Neural cell (in vitro differentiated cells): ENCODE measurements at regions not wholly inside any gene's neighbourhood (a gene's known extent, or its start where the extent isn't known, plus 50 kb on each side); places are given as distances from the start of the nearest gene placed in this dataset.

Experiments used
- H2AFZ ChIP-seq: fragments of 200-600, 300-800 bp; sonication (generic), shearing (Covaris generic); 2 replicates; pipeline ENCODE4 v1.6.0; 2014; ENCODE audit warnings: low read depth, mild to moderate bottlenecking, antibody characterized with exemption, low read length, moderate library complexity
- H3F3A ChIP-seq: fragments of 200-600 bp; shearing (Covaris generic); 2 replicates; pipeline ENCODE4 v1.6.1; 2016; ENCODE audit warnings: mild to moderate bottlenecking, moderate library complexity, mixed read lengths, antibody characterized with exemption, low read length; ENCODE audit not compliant: insufficient read depth, poor library complexity, severe bottlenecking
- H3K27ac ChIP-seq: fragments of 200-600, 300-800 bp; sonication (generic), shearing (Covaris generic); 2 replicates; pipeline ENCODE4 v1.5.1; 2014; ENCODE audit warnings: mild to moderate bottlenecking, low read length, moderate library complexity
- H3K27me3 ChIP-seq: fragments of 300-800, 200-600 bp; sonication (generic), shearing (Covaris generic); 2 replicates; pipeline ENCODE4 v1.6.0; 2014; ENCODE audit warnings: mild to moderate bottlenecking, low read depth, low read length, moderate library complexity; ENCODE audit not compliant: insufficient read depth
- H3K36me3 ChIP-seq: fragments of 300-800, 200-600 bp; sonication (generic), shearing (Covaris generic); 2 replicates; pipeline ENCODE4 v1.5.1; 2014; ENCODE audit warnings: mild to moderate bottlenecking, antibody characterized with exemption, low read length, moderate library complexity; ENCODE audit not compliant: insufficient read depth
- H3K4me2 ChIP-seq: fragments of 300-800, 200-600 bp; sonication (generic), shearing (Covaris generic); 2 replicates; pipeline ENCODE4 v1.6.0; 2014; ENCODE audit warnings: mild to moderate bottlenecking, low read length
- H3K4me3 ChIP-seq: fragments of 300-800, 200-600 bp; sonication (generic), shearing (Covaris generic); 2 replicates; pipeline ENCODE4 v1.5.1; 2014; ENCODE audit warnings: mild to moderate bottlenecking, low read length, moderate library complexity
- H3K79me2 ChIP-seq: fragments of 200-600 bp; shearing (Covaris generic); replicated peaks from 2 replicates; pipeline ENCODE4 v1.6.0; 2014; ENCODE audit warnings: mild to moderate bottlenecking, low read length, moderate library complexity; ENCODE audit not compliant: insufficient read depth
- H3K9ac ChIP-seq: fragments of 300-800, 200-600 bp; sonication (generic), shearing (Covaris generic); 2 replicates; pipeline ENCODE4 v1.6.1; 2016; ENCODE audit warnings: mild to moderate bottlenecking, low read length, mixed read lengths
- H3K9me2 ChIP-seq: fragments of 200-600 bp; shearing (Covaris generic); 2 replicates; pipeline ENCODE4 v1.6.1; 2016; ENCODE audit warnings: mild to moderate bottlenecking, low read length, mixed read lengths; ENCODE audit not compliant: insufficient read depth
- H3K9me3 ChIP-seq: fragments of 200-600, 300-800 bp; sonication (generic), shearing (Covaris generic); 2 replicates; pipeline ENCODE4 v1.6.1; 2016; ENCODE audit warnings: mild to moderate bottlenecking, mixed run types, low read length, moderate library complexity, mixed read lengths
- H4K20me1 ChIP-seq: fragments of 200-600 bp; shearing (Covaris generic); 2 replicates; pipeline ENCODE4 v1.6.1; 2016; ENCODE audit warnings: mild to moderate bottlenecking, mixed run types; ENCODE audit not compliant: insufficient read depth
- CTCF ChIP-seq: fragments of 450-650 bp; IDR thresholded peaks from 2 replicates; pipeline ENCODE4 v1.5.1; 2014; ENCODE audit warnings: antibody characterized with exemption, mild to moderate bottlenecking, moderate library complexity; ENCODE audit not compliant: poor library complexity, severe bottlenecking
- EP300 ChIP-seq: fragments of 450-650 bp; conservative IDR thresholded peaks from 2 replicates; pipeline ENCODE4 v1.6.1; 2014; ENCODE audit warnings: antibody characterized with exemption, mild to moderate bottlenecking, moderate library complexity; ENCODE audit not compliant: poor library complexity, severe bottlenecking
- EZH2 ChIP-seq: fragments of 200-600, 300-800 bp; shearing (Covaris generic), sonication (generic); IDR thresholded peaks from 2 replicates; pipeline ENCODE4 v1.6.1; 2014; ENCODE audit warnings: antibody characterized with exemption, low read length, borderline replicate concordance, mild to moderate bottlenecking; ENCODE audit not compliant: insufficient read depth, poor library complexity, severe bottlenecking
- MXI1 ChIP-seq: fragments of 450-650 bp; conservative IDR thresholded peaks from 2 replicates; pipeline ENCODE4 v1.6.1; 2014; ENCODE audit warnings: antibody characterized with exemption, mild to moderate bottlenecking; ENCODE audit not compliant: poor library complexity, severe bottlenecking
- POLR2AphosphoS5 ChIP-seq: IDR thresholded peaks from 2 replicates; pipeline ENCODE4 v1.6.1; 2012
- RAD21 ChIP-seq: fragments of 450-650 bp; conservative IDR thresholded peaks from 2 replicates; pipeline ENCODE4 v1.6.1; 2014; ENCODE audit warnings: antibody characterized with exemption, mild to moderate bottlenecking, moderate library complexity
- REST ChIP-seq: IDR thresholded peaks from 2 replicates; pipeline ENCODE4 v1.6.1; 2012; ENCODE audit warnings: borderline replicate concordance
- SMC3 ChIP-seq: fragments of 450-650 bp; conservative IDR thresholded peaks from 2 replicates; pipeline ENCODE4 v1.6.1; 2014; ENCODE audit warnings: antibody characterized with exemption, mild to moderate bottlenecking, moderate library complexity; ENCODE audit not compliant: poor library complexity
- TAF1 ChIP-seq: IDR thresholded peaks from 2 replicates; pipeline ENCODE4 v1.6.1; 2012; ENCODE audit warnings: low read depth

- H3K4me2 ChIP-seq: no peak overlapping the region
- H4K20me1 ChIP-seq: no peaks in the 10 kb centered on the region
- H3K36me3 ChIP-seq: no peaks in the 10 kb centered on the region
- no peak overlapping the region for H3K27ac ChIP-seq
- H3K27me3 ChIP-seq: no peaks in the 10 kb centered on the region
- H3K79me2 ChIP-seq: no peaks in the 10 kb centered on the region
- H3K9ac ChIP-seq: no peak overlapping the region
- no peak overlapping the region for H2AFZ ChIP-seq
- H3F3A ChIP-seq: no peaks in the 10 kb centered on the region
- H3K9me3 ChIP-seq: no peaks in the 10 kb centered on the region
- H3K4me3 ChIP-seq: no peak overlapping the region
- TF ChIP-seq RAD21: no peak
- no peaks in the 10 kb centered on the region for H3K9me2 ChIP-seq
Observed at GRCh38 chr3:13145131-13145825, 72.0 kb upstream of the IQSEC1 start.

- no peak overlapping the region for H3K27ac ChIP-seq
Observed at GRCh38 chr3:13144163-13145023, 71.2 kb upstream of the IQSEC1 start.

More at GRCh38 chr3:13144163-13145023, 71.2 kb upstream of the IQSEC1 start:
- no peaks in the 10 kb centered on the region for H3K9me3 ChIP-seq
- H3F3A ChIP-seq: no peaks in the 10 kb centered on the region
- no peak overlapping the region for H2AFZ ChIP-seq
- no peaks in the 10 kb centered on the region for H3K9me2 ChIP-seq
- no peak overlapping the region for H3K4me2 ChIP-seq
- H3K4me3 ChIP-seq: no peak overlapping the region
- no peaks in the 10 kb centered on the region for H4K20me1 ChIP-seq
- H3K27me3 ChIP-seq: no peaks in the 10 kb centered on the region
- H3K79me2 ChIP-seq: no peaks in the 10 kb centered on the region
- no peak overlapping the region for H3K9ac ChIP-seq
- TF ChIP-seq REST: no peak
- TF ChIP-seq MXI1: no peak
- TF ChIP-seq CTCF: no peak
- TF ChIP-seq EZH2: no peak
- no peak for TF ChIP-seq RAD21
- TF ChIP-seq TAF1: no peak
- no peak for TF ChIP-seq SMC3
- no peak for TF ChIP-seq EP300
- no peak for TF ChIP-seq POLR2AphosphoS5
- no peaks in the 10 kb centered on the region for H3K36me3 ChIP-seq
